ENCODE measurements at regions not wholly inside any gene's neighbourhood (a gene's known extent, or its start where the extent isn't known, plus 50 kb on each side); places are given as distances from the start of the nearest gene placed in this dataset.

GRCh38 chrX:20481632-20482031 lies 214.9 kb upstream of the RPS6KA3 start:
- H3K9me3 Mint-ChIP-seq (ENCODE audit: low read depth): peaks cover 8% of the 10 kb centered on the region
- H3K4me3 Mint-ChIP-seq (ENCODE audit: unreplicated experiment): no peak overlapping the region
- no peaks in the 10 kb centered on the region for H3K27me3 Mint-ChIP-seq (ENCODE audit: low read depth)
- no peak for DNase-seq (ENCODE audit: low spot score)
- TF ChIP-seq CTCF (IDR thresholded peaks at IDR 0.05): no peak
- H3K27ac Mint-ChIP-seq (ENCODE audit: unreplicated experiment): no peak overlapping the region
- no peaks in the 10 kb centered on the region for H3K36me3 Mint-ChIP-seq (ENCODE audit: low read depth)
- no peaks in the 10 kb centered on the region for H3K4me1 Mint-ChIP-seq (ENCODE audit: low read depth)

DNA sequence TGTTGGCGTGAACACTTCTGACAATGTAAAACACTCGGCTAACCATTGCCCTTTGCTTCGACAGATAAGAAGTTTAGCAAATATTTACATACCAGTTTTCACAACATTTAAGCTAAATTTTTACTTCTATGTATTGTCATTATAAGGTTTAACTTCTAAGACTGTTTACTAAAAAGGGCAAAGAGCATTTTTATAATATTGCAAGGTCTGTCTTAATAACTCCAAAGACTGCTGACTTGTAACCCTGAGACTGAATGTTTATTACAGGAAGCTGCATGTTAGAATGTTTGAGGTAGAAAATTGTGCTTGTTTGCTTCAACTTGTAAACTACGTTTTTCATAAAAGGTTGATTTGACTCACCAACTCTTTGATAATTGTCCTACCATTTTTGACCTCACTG lies 213.2 kb upstream of the RPS6KA3 start:
- Mint-ChIP-seq H3K4me3 (ENCODE audit: unreplicated experiment) (no peak overlapping the region), H3K27me3 (ENCODE audit: low read depth) (no peaks in the 10 kb centered on the region), H3K4me1 (ENCODE audit: low read depth) (no peaks in the 10 kb centered on the region), H3K9me3 (ENCODE audit: low read depth) (peaks cover 8% of the 10 kb centered on the region), H3K27ac (ENCODE audit: unreplicated experiment) (no peak overlapping the region), H3K36me3 (ENCODE audit: low read depth) (no peaks in the 10 kb centered on the region)
- no peak for TF ChIP-seq CTCF (IDR thresholded peaks at IDR 0.05)
- DNase-seq (ENCODE audit: low spot score): no peak

DNA sequence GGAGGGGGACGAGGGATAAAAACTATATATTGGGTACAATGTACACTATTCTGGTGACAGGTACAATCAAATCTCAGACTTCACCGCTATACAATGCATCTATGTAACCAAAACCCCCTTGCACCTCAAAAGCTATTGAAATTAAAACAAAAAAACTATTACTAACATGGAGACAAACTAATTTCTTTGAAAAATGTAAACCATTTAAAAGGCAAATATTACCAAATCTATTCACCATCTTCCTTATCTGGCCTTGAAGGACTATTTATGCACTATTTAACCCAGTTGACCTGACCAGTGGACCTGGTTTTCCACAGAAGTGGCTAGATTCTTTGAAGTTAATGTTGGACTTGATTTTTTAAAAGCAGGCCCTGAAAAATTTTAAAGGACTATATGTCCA lies 212.3 kb upstream of the RPS6KA3 start:
- DNase-seq (ENCODE audit: low spot score): no peak
- no peaks in the 10 kb centered on the region for H3K27me3 Mint-ChIP-seq (ENCODE audit: low read depth)
- no peaks in the 10 kb centered on the region for H3K4me1 Mint-ChIP-seq (ENCODE audit: low read depth)
- H3K36me3 Mint-ChIP-seq (ENCODE audit: low read depth): no peaks in the 10 kb centered on the region
- TF ChIP-seq CTCF (IDR thresholded peaks at IDR 0.05): no peak
- no peak overlapping the region for H3K27ac Mint-ChIP-seq (ENCODE audit: unreplicated experiment)
- no peak overlapping the region for H3K4me3 Mint-ChIP-seq (ENCODE audit: unreplicated experiment)
- H3K9me3 Mint-ChIP-seq (ENCODE audit: low read depth): peaks cover 7% of the 10 kb centered on the region

- Mint-ChIP-seq H3K27me3 (ENCODE audit: low read depth) (no peaks in the 10 kb centered on the region), H3K36me3 (ENCODE audit: low read depth) (no peaks in the 10 kb centered on the region), H3K27ac (ENCODE audit: unreplicated experiment) (no peak overlapping the region), H3K9me3 (ENCODE audit: low read depth) (no peaks in the 10 kb centered on the region), H3K4me3 (ENCODE audit: unreplicated experiment) (no peak overlapping the region), H3K4me1 (ENCODE audit: low read depth) (no peaks in the 10 kb centered on the region)
- TF ChIP-seq CTCF (IDR thresholded peaks at IDR 0.05): no peak
- DNase-seq (ENCODE audit: low spot score): no peak
Measured at GRCh38 chrX:20477836-20478524, 211.3 kb upstream of the RPS6KA3 start.

- H3K27ac Mint-ChIP-seq (ENCODE audit: unreplicated experiment): no peak overlapping the region
- DNase-seq (ENCODE audit: low spot score): no peak
- no peaks in the 10 kb centered on the region for H3K4me1 Mint-ChIP-seq (ENCODE audit: low read depth)
- no peaks in the 10 kb centered on the region for H3K9me3 Mint-ChIP-seq (ENCODE audit: low read depth)
- no peaks in the 10 kb centered on the region for H3K36me3 Mint-ChIP-seq (ENCODE audit: low read depth)
- H3K27me3 Mint-ChIP-seq (ENCODE audit: low read depth): no peaks in the 10 kb centered on the region
- no peak for TF ChIP-seq CTCF (IDR thresholded peaks at IDR 0.05)
- H3K4me3 Mint-ChIP-seq (ENCODE audit: unreplicated experiment): no peak overlapping the region
Measured at GRCh38 chrX:20477219-20477618, 210.5 kb upstream of the RPS6KA3 start.
